ENCODE measurements at regions not wholly inside any gene's neighbourhood (a gene's known extent, or its start where the extent isn't known, plus 50 kb on each side); places are given as distances from the start of the nearest gene placed in this dataset.

DNA sequence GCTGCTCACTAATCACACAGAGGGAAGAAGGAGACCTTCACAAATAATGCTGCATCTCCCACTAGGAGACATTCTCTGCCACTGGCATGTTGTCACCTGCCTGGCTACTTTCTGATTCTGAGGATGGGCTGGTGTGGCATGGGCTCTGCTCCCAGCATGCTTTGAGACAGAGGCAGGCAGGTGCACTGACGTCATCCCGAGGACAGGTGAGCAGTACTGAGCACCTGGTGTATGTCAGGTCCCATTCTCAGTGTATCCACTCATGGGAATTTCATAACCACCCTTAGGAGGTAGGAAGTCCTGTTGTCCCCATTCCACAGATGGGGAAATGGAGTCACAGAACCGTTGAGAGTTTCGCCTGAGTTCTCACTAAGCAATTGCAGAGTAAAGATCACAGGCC is 597.9 kb downstream of the VRK1 start:
- DNase-seq (ENCODE audit: low spot score) = no peak

GRCh38 chr14:97401714-97402113 is 604.5 kb downstream of the VRK1 start:
- DNase-seq (ENCODE audit: low spot score) = no peak

DNA sequence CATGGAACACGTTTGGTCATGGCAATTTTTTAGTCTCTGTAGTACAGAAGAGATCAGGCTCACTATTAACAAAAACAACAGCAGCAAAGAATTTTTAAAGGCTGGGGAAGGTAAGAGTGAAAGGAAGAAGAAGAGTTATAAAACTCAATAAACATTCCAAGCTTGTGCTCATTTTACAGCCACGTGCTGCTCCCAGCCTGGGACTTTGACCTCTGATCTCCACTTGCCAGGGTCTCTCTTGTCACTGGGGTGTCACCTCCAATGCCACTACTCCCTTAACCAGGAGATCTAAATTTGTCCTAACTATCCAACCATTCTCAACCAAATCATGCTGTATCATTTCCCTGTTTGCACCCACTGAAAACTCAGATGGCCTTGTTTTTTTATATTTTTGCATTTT is 605.1 kb downstream of the VRK1 start:
- no peak for DNase-seq (ENCODE audit: low spot score)

GRCh38 chr14:97407701-97408407 is 610.7 kb downstream of the VRK1 start:
- DNase-seq (ENCODE audit: low spot score) = no peak

DNA sequence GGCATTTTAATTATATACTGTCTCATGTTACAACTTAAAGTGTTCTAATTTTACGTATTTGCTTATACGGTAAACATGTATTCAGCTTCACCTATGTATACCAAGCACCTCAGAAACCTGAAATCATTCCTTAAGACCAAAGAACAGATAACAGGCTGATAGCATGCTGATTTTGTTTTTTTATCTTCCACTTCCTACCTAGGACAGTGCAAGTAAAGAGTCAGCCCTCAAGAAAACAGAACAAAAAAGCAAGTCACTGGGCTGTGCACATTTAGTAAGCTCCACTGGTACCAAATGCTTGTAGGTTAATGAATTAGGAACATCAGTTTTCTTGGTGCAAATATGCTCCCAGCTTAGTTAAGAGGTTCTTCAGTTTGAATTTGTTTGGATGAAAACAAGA is 611.3 kb downstream of the VRK1 start:
- DNase-seq (ENCODE audit: low spot score) = no peak

- no peak for DNase-seq (ENCODE audit: low spot score)
Observed at GRCh38 chr14:97408937-97409815, 612.0 kb downstream of the VRK1 start.

DNA sequence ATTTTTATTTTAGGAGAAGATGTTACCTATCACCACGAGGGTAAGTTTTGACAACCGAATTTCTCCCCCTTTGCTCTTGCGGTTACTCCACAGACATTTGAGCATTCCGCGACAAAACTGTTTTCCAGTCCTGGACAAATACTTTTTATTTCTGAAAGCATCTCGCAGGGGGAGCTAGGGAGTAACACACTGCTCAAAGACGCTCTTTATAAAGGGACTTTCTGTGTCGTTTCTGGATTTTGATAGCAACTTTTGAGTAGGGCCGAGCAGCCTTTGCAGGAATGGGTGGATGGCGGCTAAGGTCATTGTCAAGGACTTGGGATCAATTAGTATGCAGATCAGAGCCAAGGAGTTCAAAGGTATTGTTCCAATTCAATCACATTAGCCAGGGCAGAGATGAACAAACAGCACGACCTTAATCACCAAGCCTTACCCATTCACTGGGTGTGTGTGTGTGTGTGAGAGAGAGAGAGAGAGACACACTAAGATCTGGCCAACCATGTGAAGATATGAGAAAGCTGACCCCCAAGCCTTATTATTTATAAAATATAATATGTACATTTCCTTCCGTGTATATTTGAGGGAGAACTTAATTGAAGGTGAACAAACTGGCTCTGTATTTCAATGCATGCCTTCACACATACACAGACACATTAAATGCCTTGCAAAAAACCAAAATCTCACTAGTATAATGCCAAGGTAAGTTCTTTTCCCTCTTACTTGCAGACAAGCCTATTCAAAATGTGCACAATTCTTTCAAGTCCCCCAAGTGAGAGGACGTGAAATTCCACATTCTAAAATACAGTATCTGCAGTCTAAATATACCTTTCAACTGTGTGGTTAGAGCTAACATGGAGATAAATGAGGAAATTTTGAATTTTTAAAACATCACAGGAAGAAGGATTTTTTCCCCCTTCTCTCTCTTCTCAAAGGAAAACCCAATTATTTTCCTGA is 613.8 kb downstream of the VRK1 start:
- no peak for DNase-seq (ENCODE audit: low spot score)

DNA sequence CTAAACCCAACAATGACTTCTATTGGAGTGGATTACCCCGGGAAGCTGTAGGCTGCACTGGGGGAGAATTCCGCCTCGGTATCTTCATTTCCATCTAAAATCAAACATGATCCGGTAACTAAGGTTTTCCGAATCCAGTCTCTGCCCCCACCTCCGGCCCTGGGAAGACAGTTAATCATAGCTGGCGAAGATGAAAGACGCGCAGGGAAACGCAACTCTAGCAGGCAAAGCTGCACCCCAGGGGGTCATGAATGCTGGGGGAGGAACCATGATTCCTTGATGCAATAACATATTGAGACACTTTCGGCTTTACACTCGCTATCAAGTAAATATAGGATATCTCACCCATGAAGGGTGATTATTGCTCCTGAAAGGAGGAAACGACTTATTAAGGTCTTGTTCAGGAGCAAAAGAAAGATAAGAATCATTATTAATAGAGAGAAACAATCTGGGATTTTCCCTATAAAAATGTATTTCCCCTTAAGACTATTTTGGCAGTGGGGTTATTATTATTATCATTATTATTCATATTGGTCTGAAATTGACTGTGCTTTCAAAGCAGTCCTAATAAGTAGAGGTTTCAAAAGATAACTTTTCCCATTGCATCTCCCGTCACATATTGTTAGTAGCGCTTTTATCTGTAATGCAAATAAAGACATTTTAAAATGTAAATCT is 614.9 kb downstream of the VRK1 start:
- DNase-seq (ENCODE audit: low spot score) = no peak

DNA sequence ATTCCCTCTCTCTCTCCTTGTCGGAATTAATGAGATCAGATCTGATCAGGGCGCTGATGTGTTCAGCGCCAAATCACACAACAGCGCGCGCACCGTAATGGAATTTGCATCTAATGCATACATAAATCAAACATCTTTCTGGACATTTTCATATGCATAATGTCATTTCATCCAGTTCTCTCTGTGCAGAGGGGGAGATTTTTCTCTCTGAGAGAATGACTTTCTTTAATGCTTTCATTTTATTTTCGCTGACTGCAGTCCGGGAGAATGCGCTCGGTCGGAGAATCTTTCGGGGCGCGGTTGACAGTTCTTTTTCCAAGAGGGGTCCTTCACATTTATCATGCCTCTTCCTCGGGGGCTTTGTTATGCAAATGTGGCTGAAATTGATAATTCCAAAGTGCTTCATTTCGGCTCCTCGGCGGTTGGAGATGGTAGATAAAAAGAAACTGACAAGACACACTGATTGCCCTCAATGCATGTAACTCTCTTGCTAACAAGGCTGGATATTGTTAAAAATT is 615.9 kb downstream of the VRK1 start:
- no peak for DNase-seq (ENCODE audit: low spot score)

GRCh38 chr14:97413966-97414717 is 617.0 kb downstream of the VRK1 start:
- DNase-seq (ENCODE audit: low spot score) = no peak

- no peak for DNase-seq (ENCODE audit: low spot score)
Observed at GRCh38 chr14:97414718-97415098, 617.5 kb downstream of the VRK1 start.

- DNase-seq (ENCODE audit: low spot score) = no peak
Observed at GRCh38 chr14:97415907-97416306, 618.7 kb downstream of the VRK1 start.

DNA sequence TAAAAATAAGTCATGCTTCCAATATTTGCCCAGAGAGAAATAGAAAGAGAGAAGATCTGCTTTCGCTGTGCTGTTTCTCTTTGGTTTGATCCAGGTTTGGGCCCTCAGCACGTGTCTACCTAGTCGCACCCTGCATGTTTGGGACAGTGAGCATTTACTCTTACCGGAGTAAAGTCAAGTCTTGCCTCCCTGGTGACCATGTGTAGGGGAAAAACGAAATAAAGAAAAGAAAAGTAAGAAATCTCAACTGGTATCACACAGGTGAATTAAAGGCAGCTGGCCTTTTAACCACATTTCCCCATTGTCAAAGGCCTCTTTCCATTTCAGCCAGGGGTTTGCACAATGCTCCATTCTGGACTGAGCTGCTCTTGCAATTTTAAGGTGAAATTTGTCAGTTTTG is 619.4 kb downstream of the VRK1 start:
- no peak for DNase-seq (ENCODE audit: low spot score)

- DNase-seq (ENCODE audit: low spot score) = no peak
Observed at GRCh38 chr14:97417331-97417730, 620.1 kb downstream of the VRK1 start.

DNA sequence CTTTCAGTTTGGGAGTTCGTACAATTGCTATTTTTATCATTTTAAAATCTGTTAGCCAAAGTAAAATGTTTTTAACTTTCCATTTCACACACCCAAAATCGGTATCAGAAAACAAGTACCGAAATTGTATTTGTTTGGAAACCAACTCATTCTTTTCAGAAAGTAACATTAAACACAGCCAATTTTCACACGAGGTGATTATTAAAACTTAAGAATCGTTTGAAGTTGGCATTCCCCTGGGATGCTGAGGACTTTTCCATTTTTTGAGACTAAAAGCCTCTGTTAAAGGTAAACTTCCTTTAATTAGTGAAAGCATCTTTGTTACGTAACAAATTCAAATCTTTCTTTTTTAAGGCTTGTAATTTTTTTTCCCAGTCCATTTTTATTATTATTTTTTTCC is 623.0 kb downstream of the VRK1 start:
- DNase-seq (ENCODE audit: low spot score) = no peak

DNA sequence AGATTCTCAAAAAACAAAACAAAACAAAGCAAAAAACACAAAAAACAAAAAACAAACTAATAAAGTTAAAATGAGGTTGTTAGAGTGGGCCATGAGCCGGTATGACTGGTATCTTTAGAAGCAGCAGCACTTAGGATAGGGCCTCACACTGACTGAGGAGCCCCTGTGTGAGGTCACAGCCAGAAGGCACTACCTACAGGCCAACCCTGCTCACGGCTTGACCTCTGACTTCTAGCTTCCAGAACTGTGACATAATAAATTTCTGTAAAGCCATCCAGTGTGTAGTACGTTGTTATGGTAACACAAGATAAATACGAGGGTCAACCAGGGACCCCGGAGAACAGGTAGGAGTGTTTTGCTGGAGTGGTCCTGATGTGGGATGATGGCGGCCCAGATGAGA is 629.6 kb downstream of the VRK1 start:
- no peak for DNase-seq (ENCODE audit: low spot score)

DNA sequence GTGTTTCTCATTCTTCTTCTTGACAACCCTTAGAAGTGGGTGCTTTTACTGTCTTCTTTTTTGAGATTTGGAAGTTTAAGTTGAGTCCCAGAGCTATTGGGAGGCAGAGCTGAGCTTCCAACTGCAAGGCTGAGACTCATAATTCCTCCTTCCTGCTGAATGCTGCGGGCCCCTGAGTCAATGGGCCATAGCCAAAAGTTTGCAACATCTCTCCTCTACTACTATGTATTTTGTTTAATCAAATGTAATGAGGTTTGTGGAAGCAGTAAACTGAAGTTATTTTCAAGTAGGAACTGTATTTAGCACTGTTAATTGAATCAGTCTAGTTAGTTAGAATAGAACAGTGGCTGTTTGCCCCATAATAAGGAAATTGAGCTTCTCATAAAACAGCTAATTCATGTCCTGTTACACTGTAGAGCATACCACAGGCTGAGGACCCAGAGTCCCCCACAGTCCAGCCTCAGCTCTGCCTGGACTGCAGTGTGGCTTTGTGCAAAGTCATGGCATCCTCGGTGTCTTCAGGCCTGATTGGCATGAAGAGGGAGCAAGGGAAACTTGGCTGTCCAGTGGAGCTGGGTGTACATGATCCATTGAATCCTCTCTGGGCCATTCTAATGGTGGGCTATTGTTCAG is 631.7 kb downstream of the VRK1 start:
- DNase-seq (ENCODE audit: low spot score) = no peak

DNA sequence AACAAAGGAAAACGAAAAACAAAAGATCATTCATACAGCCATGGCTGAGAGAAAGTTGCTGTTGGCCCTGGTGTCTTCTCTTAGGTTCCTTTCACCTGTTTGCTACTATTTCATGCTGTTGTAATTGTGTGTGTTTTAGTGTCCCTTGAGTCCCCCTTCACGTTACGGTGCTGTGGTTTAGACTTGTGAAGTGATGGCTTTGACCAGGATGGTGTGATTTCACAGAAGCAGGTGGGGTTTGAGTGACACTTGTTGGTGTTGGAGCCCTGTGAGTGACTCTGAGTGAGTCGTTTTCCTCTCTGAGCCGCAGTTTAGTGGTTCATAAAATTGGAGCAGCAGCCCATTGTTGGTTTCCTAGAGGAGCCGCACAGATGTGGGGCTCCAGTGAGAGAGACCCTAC is 635.4 kb downstream of the VRK1 start:
- DNase-seq (ENCODE audit: low spot score) = no peak

DNA sequence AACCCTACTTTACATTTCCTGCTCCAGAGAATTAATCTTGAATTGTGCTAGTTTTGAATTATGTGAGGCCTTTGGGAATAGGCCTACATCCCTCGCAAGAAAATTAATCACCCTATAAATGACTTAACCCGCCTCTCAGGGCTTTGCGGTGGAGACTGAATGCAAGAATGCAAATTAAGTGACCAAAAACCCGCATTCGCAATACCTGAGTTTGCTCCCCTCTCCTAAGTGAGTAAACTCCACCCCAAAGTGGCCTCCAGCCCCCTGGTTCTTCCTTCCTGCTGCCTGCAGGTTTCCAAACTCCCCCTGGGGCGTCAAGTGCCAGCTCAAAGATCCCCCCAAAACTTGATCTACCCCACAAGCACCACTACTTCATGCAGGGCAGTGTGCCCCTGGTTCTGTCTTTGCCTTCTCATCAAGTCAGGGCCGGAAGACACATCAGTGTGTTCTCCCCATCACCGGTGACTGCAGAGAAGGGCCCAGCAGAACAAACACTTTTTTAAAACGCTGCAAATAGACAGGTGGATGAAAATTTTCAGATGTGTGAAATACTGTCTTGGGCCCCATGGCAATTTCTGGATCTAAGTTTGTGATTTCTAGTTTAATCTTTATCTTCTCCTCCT is 644.7 kb downstream of the VRK1 start:
- no peak for DNase-seq (ENCODE audit: low spot score)

DNA sequence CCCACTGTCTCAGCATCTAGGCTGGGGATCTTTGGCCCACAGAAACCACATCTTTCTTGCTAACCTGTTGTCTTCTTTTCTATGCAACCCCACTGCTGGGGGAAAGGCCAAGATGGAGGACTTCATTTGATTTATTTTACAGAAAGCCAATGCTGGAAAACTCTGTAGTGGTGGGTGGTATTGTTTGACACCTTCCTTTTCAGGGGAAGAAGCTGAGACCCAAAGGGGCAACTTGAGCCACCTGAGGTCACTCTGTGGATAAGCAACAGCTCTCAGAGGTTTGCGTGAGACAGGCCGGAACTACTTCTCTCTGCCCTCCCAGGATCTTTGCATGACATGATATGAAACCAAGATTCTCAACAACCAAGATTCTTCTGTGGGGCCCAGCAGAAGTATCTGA is 645.2 kb downstream of the VRK1 start:
- DNase-seq (ENCODE audit: low spot score) = no peak
